Astrocyte (in vitro differentiated cells and primary cell): ENCODE measurements at regions not wholly inside any gene's neighbourhood (a gene's known extent, or its start where the extent isn't known, plus 50 kb on each side); places are given as distances from the start of the nearest gene placed in this dataset.

Experiments used
- DNase-seq: peaks from one replicate; pipeline ENCODE4 v3.0.0-alpha.2; 2010; ENCODE audit warnings: low read depth
- FAIRE-seq: peaks from 2 replicates; lab custom pipeline; 2011; peaks lifted over from hg19 to GRCh38; lab: Jason Lieb, UNC
- H2AFZ ChIP-seq: 2 replicates; pipeline ENCODE4 v1.6.0; 2012; ENCODE audit warnings: low read depth, low read length, inconsistent platforms
- H3K27ac ChIP-seq: 2 replicates; pipeline ENCODE4 v1.5.1; 2011; ENCODE audit warnings: low read depth, low read length, inconsistent platforms
- H3K27me3 ChIP-seq: 2 replicates; pipeline ENCODE4 v1.6.0; 2011; ENCODE audit warnings: low read length, inconsistent platforms; ENCODE audit not compliant: insufficient read depth
- H3K36me3 ChIP-seq: 2 replicates; pipeline ENCODE4 v1.5.1; 2011; ENCODE audit warnings: low read length, inconsistent platforms; ENCODE audit not compliant: insufficient read depth
- H3K4me1 ChIP-seq: 2 replicates; pipeline ENCODE4 v1.5.1; 2011; ENCODE audit warnings: low read length, inconsistent platforms; ENCODE audit not compliant: insufficient read depth
- H3K4me2 ChIP-seq: 2 replicates; pipeline ENCODE4 v1.6.0; 2012; ENCODE audit warnings: low read length, inconsistent platforms
- H3K4me3 ChIP-seq: 2 replicates; pipeline ENCODE4 v1.5.1; 2011; ENCODE audit warnings: low read depth, mild to moderate bottlenecking, low read length, inconsistent platforms; ENCODE audit not compliant: insufficient read depth
- H3K79me2 ChIP-seq: 2 replicates; pipeline ENCODE4 v1.6.0; 2012; ENCODE audit warnings: mild to moderate bottlenecking, low read length, inconsistent platforms; ENCODE audit not compliant: insufficient read depth
- H3K9ac ChIP-seq: 2 replicates; pipeline ENCODE4 v1.6.0; 2012; ENCODE audit warnings: mild to moderate bottlenecking, low read length, inconsistent platforms
- H3K9me3 ChIP-seq: 2 replicates; pipeline ENCODE4 v1.5.1; 2012; ENCODE audit warnings: low read depth, mild to moderate bottlenecking, low read length, inconsistent platforms; ENCODE audit not compliant: insufficient read depth
- H4K20me1 ChIP-seq: 2 replicates; pipeline ENCODE4 v1.6.0; 2012; ENCODE audit warnings: low read length, inconsistent platforms; ENCODE audit not compliant: insufficient read depth
- H3K27ac Mint-ChIP-seq: one replicate; pipeline ENCODE4 v1.8.0; 2021; ENCODE audit warnings: mild to moderate bottlenecking, mixed read lengths; ENCODE audit not compliant: unreplicated experiment
- H3K27me3 Mint-ChIP-seq: one replicate; pipeline ENCODE4 v1.8.0; 2021; ENCODE audit warnings: low read depth, mixed read lengths; ENCODE audit not compliant: unreplicated experiment
- H3K36me3 Mint-ChIP-seq: one replicate; pipeline ENCODE4 v1.8.0; 2021; ENCODE audit warnings: low read depth, mixed read lengths; ENCODE audit not compliant: unreplicated experiment
- H3K4me1 Mint-ChIP-seq: one replicate; pipeline ENCODE4 v1.8.0; 2021; ENCODE audit warnings: low read depth, mixed read lengths; ENCODE audit not compliant: unreplicated experiment
- H3K4me3 Mint-ChIP-seq: one replicate; pipeline ENCODE4 v1.8.0; 2021; ENCODE audit warnings: mild to moderate bottlenecking, moderate library complexity, mixed read lengths; ENCODE audit not compliant: unreplicated experiment
- H3K9me3 Mint-ChIP-seq: one replicate; pipeline ENCODE4 v1.8.0; 2021; ENCODE audit warnings: mild to moderate bottlenecking, mixed read lengths; ENCODE audit not compliant: unreplicated experiment
- CTCF ChIP-seq: IDR thresholded peaks from 2 replicates; pipeline ENCODE4 v1.5.1; 2011; ENCODE audit warnings: low read depth, mild to moderate bottlenecking, inconsistent platforms, low read length, moderate library complexity; ENCODE audit not compliant: insufficient read depth
- EZH2 ChIP-seq: IDR thresholded peaks from 2 replicates; pipeline ENCODE4 v1.6.1; 2012; ENCODE audit warnings: mild to moderate bottlenecking, low read length, inconsistent platforms; ENCODE audit not compliant: insufficient read depth

- no peak overlapping the region for H3K4me2 ChIP-seq
- H3K79me2 ChIP-seq, result no peaks in the 10 kb centered on the region
- no peaks in the 10 kb centered on the region for H3K36me3 ChIP-seq
- no peaks in the 10 kb centered on the region for H3K27me3 ChIP-seq
- no peak overlapping the region for H3K27ac ChIP-seq
- no peak overlapping the region for H3K27ac Mint-ChIP-seq
- H3K27me3 Mint-ChIP-seq, result peaks cover 6% of the 10 kb centered on the region
- no peak overlapping the region for H3K4me3 ChIP-seq
- no peak overlapping the region for H3K4me3 Mint-ChIP-seq
- H3K9me3 Mint-ChIP-seq, result no peaks in the 10 kb centered on the region
- H3K9me3 ChIP-seq, result peaks cover 3% of the 10 kb centered on the region
- H2AFZ ChIP-seq, result no peak overlapping the region
- no peaks in the 10 kb centered on the region for H3K36me3 Mint-ChIP-seq
- FAIRE-seq (no peak), DNase-seq (no peak)
- no peak overlapping the region for H3K9ac ChIP-seq
- H3K4me1 Mint-ChIP-seq, result no peaks in the 10 kb centered on the region
- H4K20me1 ChIP-seq, result no peaks in the 10 kb centered on the region
- H3K4me1 ChIP-seq, result no peaks in the 10 kb centered on the region
- TF ChIP-seq CTCF (no peak), EZH2 (no peak)
Measured at GRCh38 chr2:124241-124880, 78.1 kb upstream of the FAM110C start.

- Histone ChIP-seq H3K9ac (no peak overlapping the region), H3K27ac (no peak overlapping the region), H3K4me3 (no peak overlapping the region), H3K4me1 (no peaks in the 10 kb centered on the region), H3K9me3 (peaks cover 4% of the 10 kb centered on the region), H4K20me1 (no peaks in the 10 kb centered on the region), H3K36me3 (no peaks in the 10 kb centered on the region), H3K4me2 (no peak overlapping the region), H3K27me3 (no peaks in the 10 kb centered on the region), H3K79me2 (no peaks in the 10 kb centered on the region), H2AFZ (no peak overlapping the region)
- DNase-seq (no peak), FAIRE-seq (no peak)
- peaks cover 12% of the 10 kb centered on the region for H3K4me1 Mint-ChIP-seq
- H3K27ac Mint-ChIP-seq, result no peak overlapping the region
- TF ChIP-seq EZH2 (no peak), CTCF (no peak)
- H3K9me3 Mint-ChIP-seq, result no peaks in the 10 kb centered on the region
- no peaks in the 10 kb centered on the region for H3K36me3 Mint-ChIP-seq
- peaks cover 5% of the 10 kb centered on the region for H3K27me3 Mint-ChIP-seq
- H3K4me3 Mint-ChIP-seq, result no peak overlapping the region
Measured at GRCh38 chr2:116953-117352, 70.6 kb upstream of the FAM110C start.

- Mint-ChIP-seq H3K9me3 (no peaks in the 10 kb centered on the region), H3K4me1 (peaks cover 12% of the 10 kb centered on the region), H3K36me3 (no peaks in the 10 kb centered on the region), H3K27ac (peak overlapping the region; percentile 0), H3K4me3 (no peak overlapping the region), H3K27me3 (no peaks in the 10 kb centered on the region)
- TF ChIP-seq CTCF (no peak), EZH2 (no peak)
- no peak overlapping the region for H3K27ac ChIP-seq
- no peak overlapping the region for H3K4me3 ChIP-seq
- H4K20me1 ChIP-seq, result no peaks in the 10 kb centered on the region
- no peaks in the 10 kb centered on the region for H3K36me3 ChIP-seq
- no peak overlapping the region for H3K4me2 ChIP-seq
- H3K79me2 ChIP-seq, result no peaks in the 10 kb centered on the region
- H3K9ac ChIP-seq, result no peak overlapping the region
- H2AFZ ChIP-seq, result no peak overlapping the region
- H3K4me1 ChIP-seq, result no peaks in the 10 kb centered on the region
- H3K9me3 ChIP-seq, result peaks cover 4% of the 10 kb centered on the region
- FAIRE-seq (no peak), DNase-seq (no peak)
- no peaks in the 10 kb centered on the region for H3K27me3 ChIP-seq
Measured at GRCh38 chr2:115303-115702, 69.0 kb upstream of the FAM110C start.
